HEK293 (cell line): ENCODE measurements at regions not wholly inside any gene's neighbourhood (a gene's known extent, or its start where the extent isn't known, plus 50 kb on each side); places are given as distances from the start of the nearest gene placed in this dataset.

ENCODE experiments used
- MEIS1 ChIP-seq: sonication (generic); formaldehyde crosslinking; IDR thresholded peaks from 2 replicates; pipeline ENCODE4 v1.8.1; 2022; ENCODE audit warnings: missing genetic modification reagents, mild to moderate bottlenecking, borderline replicate concordance
- REST ChIP-seq: fragments of 450-650 bp; formaldehyde crosslinking; IDR thresholded peaks from 2 replicates; pipeline ENCODE4 v1.5.1; 2016; ENCODE audit warnings: missing biosample characterization, missing genetic modification characterization
- SCRT1 ChIP-seq: fragments of 450-650 bp; formaldehyde crosslinking; IDR thresholded peaks from 2 replicates; pipeline ENCODE4 v1.5.1; 2016; ENCODE audit warnings: missing biosample characterization, missing genetic modification characterization, borderline replicate concordance
- TRIM28 ChIP-seq: IDR thresholded peaks from 2 replicates; pipeline ENCODE4 v1.6.1; 2011; ENCODE audit warnings: low read length, control low read depth, borderline replicate concordance
- ZNF138 ChIP-seq: fragments of 450-650 bp; formaldehyde crosslinking; IDR thresholded peaks from 2 replicates; pipeline ENCODE4 v1.5.1; 2016; ENCODE audit warnings: missing biosample characterization, missing genetic modification characterization, borderline replicate concordance
- ZNF146 ChIP-seq: fragments of 450-650 bp; formaldehyde crosslinking; IDR thresholded peaks from 2 replicates; pipeline ENCODE4 v1.5.1; 2016; ENCODE audit warnings: missing biosample characterization, missing genetic modification characterization
- ZNF2 ChIP-seq: fragments of 450-650 bp; formaldehyde crosslinking; IDR thresholded peaks from 2 replicates; pipeline ENCODE4 v1.5.1; 2016; ENCODE audit warnings: missing biosample characterization, missing genetic modification characterization
- ZNF292 ChIP-seq: fragments of 450-650 bp; formaldehyde crosslinking; IDR thresholded peaks from 2 replicates; pipeline ENCODE4 v1.5.1; 2016; ENCODE audit warnings: low read depth, missing biosample characterization, missing genetic modification characterization, borderline replicate concordance
- TF ChIP-seq, protein P1 (sequence below): fragments of 450-650 bp; formaldehyde crosslinking; IDR thresholded peaks from 2 replicates; pipeline ENCODE4 v1.5.1; 2016; ENCODE audit warnings: missing biosample characterization, missing genetic modification characterization
- TF ChIP-seq, protein P2 (sequence below): fragments of 450-650 bp; formaldehyde crosslinking; IDR thresholded peaks from 2 replicates; pipeline ENCODE4 v1.5.1; 2016; ENCODE audit warnings: missing biosample characterization, missing genetic modification characterization
- TF ChIP-seq, protein P3 (sequence below): fragments of 450-650 bp; formaldehyde crosslinking; IDR thresholded peaks from 2 replicates; pipeline ENCODE4; 2016; ENCODE audit warnings: missing biosample characterization, missing genetic modification characterization
- TF ChIP-seq, protein P4 (sequence below): fragments of 450-650 bp; formaldehyde crosslinking; conservative IDR thresholded peaks from 2 replicates; pipeline ENCODE4 v1.5.1; 2016; ENCODE audit warnings: low read depth, missing biosample characterization, missing genetic modification characterization

GRCh38 chr1:157311730-157312081 is 173.5 kb upstream of the ETV3 start:
- TF ChIP-seq, protein P1, sequence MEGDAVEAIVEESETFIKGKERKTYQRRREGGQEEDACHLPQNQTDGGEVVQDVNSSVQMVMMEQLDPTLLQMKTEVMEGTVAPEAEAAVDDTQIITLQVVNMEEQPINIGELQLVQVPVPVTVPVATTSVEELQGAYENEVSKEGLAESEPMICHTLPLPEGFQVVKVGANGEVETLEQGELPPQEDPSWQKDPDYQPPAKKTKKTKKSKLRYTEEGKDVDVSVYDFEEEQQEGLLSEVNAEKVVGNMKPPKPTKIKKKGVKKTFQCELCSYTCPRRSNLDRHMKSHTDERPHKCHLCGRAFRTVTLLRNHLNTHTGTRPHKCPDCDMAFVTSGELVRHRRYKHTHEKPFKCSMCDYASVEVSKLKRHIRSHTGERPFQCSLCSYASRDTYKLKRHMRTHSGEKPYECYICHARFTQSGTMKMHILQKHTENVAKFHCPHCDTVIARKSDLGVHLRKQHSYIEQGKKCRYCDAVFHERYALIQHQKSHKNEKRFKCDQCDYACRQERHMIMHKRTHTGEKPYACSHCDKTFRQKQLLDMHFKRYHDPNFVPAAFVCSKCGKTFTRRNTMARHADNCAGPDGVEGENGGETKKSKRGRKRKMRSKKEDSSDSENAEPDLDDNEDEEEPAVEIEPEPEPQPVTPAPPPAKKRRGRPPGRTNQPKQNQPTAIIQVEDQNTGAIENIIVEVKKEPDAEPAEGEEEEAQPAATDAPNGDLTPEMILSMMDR (tag by site-specific recombination), result no peak
- TF ChIP-seq, protein P2, sequence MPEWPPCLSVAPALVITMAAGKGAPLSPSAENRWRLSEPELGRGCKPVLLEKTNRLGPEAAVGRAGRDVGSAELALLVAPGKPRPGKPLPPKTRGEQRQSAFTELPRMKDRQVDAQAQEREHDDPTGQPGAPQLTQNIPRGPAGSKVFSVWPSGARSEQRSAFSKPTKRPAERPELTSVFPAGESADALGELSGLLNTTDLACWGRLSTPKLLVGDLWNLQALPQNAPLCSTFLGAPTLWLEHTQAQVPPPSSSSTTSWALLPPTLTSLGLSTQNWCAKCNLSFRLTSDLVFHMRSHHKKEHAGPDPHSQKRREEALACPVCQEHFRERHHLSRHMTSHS, result no peak
- TF ChIP-seq ZNF138 (tag by site-specific recombination) (no peak), TRIM28 (no peak), ZNF146 (no peak), ZNF292 (tag by site-specific recombination) (no peak), ZNF2 (tag by site-specific recombination) (no peak), SCRT1 (no peak), REST (tag by site-specific recombination) (no peak), MEIS1 (no peak)
- TF ChIP-seq, protein P3, sequence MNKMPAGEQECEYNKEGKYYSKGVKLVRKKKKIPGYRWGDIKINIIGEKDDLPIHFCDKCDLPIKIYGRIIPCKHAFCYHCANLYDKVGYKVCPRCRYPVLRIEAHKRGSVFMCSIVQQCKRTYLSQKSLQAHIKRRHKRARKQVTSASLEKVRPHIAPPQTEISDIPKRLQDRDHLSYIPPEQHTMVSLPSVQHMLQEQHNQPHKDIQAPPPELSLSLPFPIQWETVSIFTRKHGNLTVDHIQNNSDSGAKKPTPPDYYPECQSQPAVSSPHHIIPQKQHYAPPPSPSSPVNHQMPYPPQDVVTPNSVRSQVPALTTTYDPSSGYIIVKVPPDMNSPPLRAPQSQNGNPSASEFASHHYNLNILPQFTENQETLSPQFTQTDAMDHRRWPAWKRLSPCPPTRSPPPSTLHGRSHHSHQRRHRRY (tag by site-specific recombination), result no peak
- TF ChIP-seq, protein P4, sequence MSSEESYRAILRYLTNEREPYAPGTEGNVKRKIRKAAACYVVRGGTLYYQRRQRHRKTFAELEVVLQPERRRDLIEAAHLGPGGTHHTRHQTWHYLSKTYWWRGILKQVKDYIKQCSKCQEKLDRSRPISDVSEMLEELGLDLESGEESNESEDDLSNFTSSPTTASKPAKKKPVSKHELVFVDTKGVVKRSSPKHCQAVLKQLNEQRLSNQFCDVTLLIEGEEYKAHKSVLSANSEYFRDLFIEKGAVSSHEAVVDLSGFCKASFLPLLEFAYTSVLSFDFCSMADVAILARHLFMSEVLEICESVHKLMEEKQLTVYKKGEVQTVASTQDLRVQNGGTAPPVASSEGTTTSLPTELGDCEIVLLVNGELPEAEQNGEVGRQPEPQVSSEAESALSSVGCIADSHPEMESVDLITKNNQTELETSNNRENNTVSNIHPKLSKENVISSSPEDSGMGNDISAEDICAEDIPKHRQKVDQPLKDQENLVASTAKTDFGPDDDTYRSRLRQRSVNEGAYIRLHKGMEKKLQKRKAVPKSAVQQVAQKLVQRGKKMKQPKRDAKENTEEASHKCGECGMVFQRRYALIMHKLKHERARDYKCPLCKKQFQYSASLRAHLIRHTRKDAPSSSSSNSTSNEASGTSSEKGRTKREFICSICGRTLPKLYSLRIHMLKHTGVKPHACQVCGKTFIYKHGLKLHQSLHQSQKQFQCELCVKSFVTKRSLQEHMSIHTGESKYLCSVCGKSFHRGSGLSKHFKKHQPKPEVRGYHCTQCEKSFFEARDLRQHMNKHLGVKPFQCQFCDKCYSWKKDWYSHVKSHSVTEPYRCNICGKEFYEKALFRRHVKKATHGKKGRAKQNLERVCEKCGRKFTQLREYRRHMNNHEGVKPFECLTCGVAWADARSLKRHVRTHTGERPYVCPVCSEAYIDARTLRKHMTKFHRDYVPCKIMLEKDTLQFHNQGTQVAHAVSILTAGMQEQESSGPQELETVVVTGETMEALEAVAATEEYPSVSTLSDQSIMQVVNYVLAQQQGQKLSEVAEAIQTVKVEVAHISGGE, result no peak
